Right lobe of liver (tissue), 6 donors: ENCODE measurements at regions not wholly inside any gene's neighbourhood (a gene's known extent, or its start where the extent isn't known, plus 50 kb on each side); places are given as distances from the start of the nearest gene placed in this dataset.

ENCODE experiments used
- ATAC-seq, 4 donors: fragments of 200-7000 bp; cut with Tn5 transposase; one replicate each; pipeline ENCODE4 v1.9.1; 2020; ENCODE audit warnings: mild to moderate bottlenecking in 4 of 4, moderate library complexity in 4 of 4
- DNase-seq, 3 donors: peaks; one replicate each; pipeline ENCODE4 v3.0.0-alpha.2; 2020
- H3K27ac ChIP-seq, 3 donors: fragments of 200-600 bp; one replicate each; pipeline ENCODE4 v1.8.0; 2022
- H3K27me3 ChIP-seq, 2 donors: fragments of 200-600 bp; one replicate each; pipeline ENCODE4 v1.8.0; 2022
- H3K36me3 ChIP-seq, 4 donors: fragments of 200-600 bp; sonication (generic) in 1 of 4; one replicate each; pipeline versions ENCODE4 v1.5.1 to v1.8.0; 2017 to 2022; ENCODE audit warnings: control low read depth in 1 of 4
- H3K4me1 ChIP-seq, 4 donors: fragments of 200-600 bp; sonication (generic) in 1 of 4; one replicate each; pipeline versions ENCODE4 v1.5.1 to v1.8.0; 2017 to 2022; ENCODE audit warnings: control low read depth in 1 of 4
- H3K4me3 ChIP-seq, 3 donors: fragments of 200-600 bp; one replicate each; pipeline ENCODE4 v1.8.0; 2022
- H3K9me3 ChIP-seq, 4 donors: fragments of 200-600 bp; sonication (generic) in 1 of 4; one replicate each; pipeline versions ENCODE4 v1.5.1 to v1.8.0; 2017 to 2022; ENCODE audit warnings: control low read depth in 1 of 4
- POLR2A ChIP-seq: fragments of 450-650 bp; IDR thresholded peaks from one replicate; pipeline ENCODE4 v1.6.1; 2017; ENCODE audit warnings: antibody characterized with exemption, mild to moderate bottlenecking
- WGBS: methylation state at CpG from one replicate; pipeline ENCODE4 v1.1.6; 2018; ENCODE audit warnings: low coverage, low lambda C conversion rate; ENCODE audit not compliant: insufficient coverage; ENCODE audit errors: missing lambda C conversion rate; 5-methylcytosine and 5-hydroxymethylcytosine counted together
- intact Hi-C, 2 donors: fragments of 100-400 bp; cut with DNase I; formaldehyde crosslinking; loops; one replicate each; pipeline versions ENCODE4 v1.11.2 to v1.14.1; 2022
- TF ChIP-seq, protein P1 (sequence below), 4 donors: fragments of 200-600 bp in 3 of 4; fragments of 450-650 bp in 1 of 4; IDR thresholded peaks; one replicate each; pipeline versions ENCODE4 v1.5.1 to v1.8.0; 2016 to 2022; ENCODE audit warnings: antibody characterized with exemption in 4 of 4, mild to moderate bottlenecking in 2 of 4
- donor health status: DM: no; HTN: yes; CAD: no.
- donor health status: DM: no; HTN: no; CAD: no.
- donor health status: DM: no; HTN: no; CAD: no.
- donor health status: DM: no; HTN: yes; CAD: no.
- donor health status: DM: no; HTN: yes; CAD: no.

DNA sequence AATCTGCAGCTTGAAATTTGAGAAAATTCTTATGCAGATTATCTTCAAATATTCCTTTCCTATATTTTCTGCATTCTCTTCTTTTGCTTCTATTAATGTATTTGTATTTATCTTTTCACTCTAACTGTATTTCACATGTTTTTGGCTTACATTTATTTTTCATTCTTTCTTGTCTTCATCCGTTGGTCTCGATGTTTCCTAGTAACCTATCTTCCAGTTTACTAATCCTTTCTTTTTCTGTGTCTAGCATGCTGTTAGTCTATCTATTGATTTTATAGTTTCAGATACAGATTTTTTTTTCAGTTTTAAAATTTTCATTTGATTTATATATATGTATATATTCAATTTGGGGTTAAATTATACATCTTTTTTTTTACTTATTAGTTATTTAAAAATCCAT lies 556.2 kb downstream of the RFPL4B start:
- no peak overlapping the region for H3K4me3 ChIP-seq
- 80% methylated on average over 2 of the region's 2 CpGs for WGBS
- H3K9me3 ChIP-seq, result no peaks in the 10 kb centered on the region
- intact Hi-C loops, result no loop called here
- TF ChIP-seq POLR2A, result no peak
- TF ChIP-seq, protein P1, sequence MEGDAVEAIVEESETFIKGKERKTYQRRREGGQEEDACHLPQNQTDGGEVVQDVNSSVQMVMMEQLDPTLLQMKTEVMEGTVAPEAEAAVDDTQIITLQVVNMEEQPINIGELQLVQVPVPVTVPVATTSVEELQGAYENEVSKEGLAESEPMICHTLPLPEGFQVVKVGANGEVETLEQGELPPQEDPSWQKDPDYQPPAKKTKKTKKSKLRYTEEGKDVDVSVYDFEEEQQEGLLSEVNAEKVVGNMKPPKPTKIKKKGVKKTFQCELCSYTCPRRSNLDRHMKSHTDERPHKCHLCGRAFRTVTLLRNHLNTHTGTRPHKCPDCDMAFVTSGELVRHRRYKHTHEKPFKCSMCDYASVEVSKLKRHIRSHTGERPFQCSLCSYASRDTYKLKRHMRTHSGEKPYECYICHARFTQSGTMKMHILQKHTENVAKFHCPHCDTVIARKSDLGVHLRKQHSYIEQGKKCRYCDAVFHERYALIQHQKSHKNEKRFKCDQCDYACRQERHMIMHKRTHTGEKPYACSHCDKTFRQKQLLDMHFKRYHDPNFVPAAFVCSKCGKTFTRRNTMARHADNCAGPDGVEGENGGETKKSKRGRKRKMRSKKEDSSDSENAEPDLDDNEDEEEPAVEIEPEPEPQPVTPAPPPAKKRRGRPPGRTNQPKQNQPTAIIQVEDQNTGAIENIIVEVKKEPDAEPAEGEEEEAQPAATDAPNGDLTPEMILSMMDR (IDR thresholded peaks at IDR 0.05), result no peak
- DNase-seq (no peak), ATAC-seq (no peak)
- no peaks in the 10 kb centered on the region for H3K36me3 ChIP-seq
- H3K27me3 ChIP-seq, result no peaks in the 10 kb centered on the region
- no peaks in the 10 kb centered on the region for H3K4me1 ChIP-seq
- no peak overlapping the region for H3K27ac ChIP-seq

DNA sequence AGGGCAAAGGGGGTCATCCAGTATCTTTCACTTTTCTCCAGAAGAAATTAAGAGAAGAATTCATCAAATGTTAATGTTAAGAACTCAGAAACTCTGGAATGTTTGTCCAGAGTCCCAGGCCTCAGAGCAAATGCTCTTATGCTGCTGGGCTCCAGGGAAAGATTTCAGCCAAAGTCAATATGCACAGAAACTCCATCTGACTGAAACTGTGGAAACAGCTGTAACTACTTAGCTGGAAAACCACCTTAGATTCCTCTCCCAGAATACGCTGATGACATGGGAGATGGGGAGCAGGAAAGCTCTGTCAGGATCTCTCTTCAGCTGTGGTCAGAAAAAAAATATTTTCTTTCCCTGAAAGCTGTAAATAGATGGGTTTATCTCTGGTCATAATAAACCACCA lies 559.6 kb downstream of the RFPL4B start:
- 55% methylated on average over 1 of the region's 1 CpG for WGBS
- H3K27ac ChIP-seq, result no peak overlapping the region

DNA sequence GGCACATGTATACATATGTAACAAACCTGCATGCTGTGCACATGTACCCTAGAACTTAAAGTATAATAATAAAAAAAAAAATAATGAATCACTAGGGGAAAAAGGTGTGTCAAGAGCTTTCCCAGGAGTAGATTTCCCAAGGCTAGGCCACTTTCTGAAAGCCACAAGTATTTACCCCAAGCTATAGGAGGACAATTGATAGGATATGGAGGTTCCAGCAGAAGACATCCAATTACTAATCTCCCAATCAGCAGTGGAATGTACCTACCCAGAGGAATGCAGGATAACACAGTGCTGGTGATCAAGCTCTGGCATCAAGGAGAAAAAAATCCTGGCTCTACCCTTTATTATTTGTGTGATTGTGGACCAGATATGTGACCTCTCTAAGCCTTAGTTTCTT lies 562.7 kb downstream of the RFPL4B start:
- no peaks in the 10 kb centered on the region for H3K27me3 ChIP-seq
- H3K36me3 ChIP-seq, result no peaks in the 10 kb centered on the region
- DNase-seq, result no peak
- no peak for ATAC-seq
- no peak overlapping the region for H3K27ac ChIP-seq
- H3K4me3 ChIP-seq, result no peak overlapping the region
- no peak for TF ChIP-seq POLR2A
- TF ChIP-seq, protein P1 (IDR thresholded peaks at IDR 0.05), result no peak
- H3K9me3 ChIP-seq, result no peaks in the 10 kb centered on the region
- H3K4me1 ChIP-seq, result no peaks in the 10 kb centered on the region
- intact Hi-C loops, result no loop called here

More for the DNA sequence above, 559.6 kb downstream of the RFPL4B start:
- intact Hi-C loops, result no loop called here
- no peak for TF ChIP-seq POLR2A
- TF ChIP-seq, protein P1 (IDR thresholded peaks at IDR 0.05), result no peak
- no peak for DNase-seq
- Histone ChIP-seq H3K4me3 (no peak overlapping the region), H3K9me3 (no peaks in the 10 kb centered on the region), H3K36me3 (no peaks in the 10 kb centered on the region), H3K27me3 (no peaks in the 10 kb centered on the region), H3K4me1 (no peaks in the 10 kb centered on the region)
- no peak for ATAC-seq

DNA sequence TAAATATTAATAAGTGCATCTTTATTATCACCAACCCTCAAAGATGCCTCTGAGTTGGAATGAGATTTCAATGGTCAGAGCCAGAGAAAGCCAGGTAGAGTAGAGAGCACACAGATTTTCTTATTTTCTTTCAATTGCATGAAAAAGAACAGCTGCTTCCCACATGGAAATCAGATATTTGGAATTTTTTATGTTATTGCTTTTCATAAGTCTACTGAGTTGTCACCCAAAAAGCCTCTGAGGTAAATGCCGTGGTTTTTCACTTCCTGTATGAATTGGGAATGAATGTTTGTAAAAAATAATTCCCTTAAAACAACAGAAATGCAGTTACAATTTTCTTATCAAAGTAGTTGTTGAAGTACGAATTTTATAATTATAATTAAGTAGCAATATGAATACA lies 563.1 kb downstream of the RFPL4B start:
- H3K27ac ChIP-seq, result no peak overlapping the region
- no peak for TF ChIP-seq POLR2A
- TF ChIP-seq, protein P1 (IDR thresholded peaks at IDR 0.05), result no peak
- ATAC-seq (no peak), DNase-seq (no peak)
- no peaks in the 10 kb centered on the region for H3K36me3 ChIP-seq
- H3K27me3 ChIP-seq, result no peaks in the 10 kb centered on the region
- no peaks in the 10 kb centered on the region for H3K9me3 ChIP-seq
- no peaks in the 10 kb centered on the region for H3K4me1 ChIP-seq
- intact Hi-C loops, result no loop called here
- no peak overlapping the region for H3K4me3 ChIP-seq
- WGBS, result 18% methylated on average over 2 of the region's 2 CpGs

DNA sequence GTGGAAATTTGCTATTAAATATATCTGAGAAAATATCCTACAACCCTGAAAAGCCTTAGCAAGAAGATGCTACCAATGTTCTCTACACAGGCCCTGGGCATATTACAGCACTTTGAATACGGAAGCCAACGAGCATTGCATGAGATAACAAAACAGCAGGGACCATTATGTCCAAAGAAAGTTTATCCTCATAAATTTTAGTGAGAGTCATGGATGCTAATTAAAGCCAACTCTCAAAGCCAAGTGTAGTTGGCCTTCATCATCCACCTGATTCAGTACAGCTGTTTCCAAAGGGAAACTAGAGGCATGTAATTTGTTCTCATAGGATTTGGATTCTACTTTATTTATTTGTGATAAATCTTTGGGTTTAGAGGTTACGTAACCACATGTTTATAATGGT lies 564.8 kb downstream of the RFPL4B start:
- Histone ChIP-seq H3K9me3 (no peaks in the 10 kb centered on the region), H3K4me3 (no peak overlapping the region), H3K27me3 (no peaks in the 10 kb centered on the region), H3K36me3 (no peaks in the 10 kb centered on the region), H3K4me1 (no peaks in the 10 kb centered on the region), H3K27ac (no peak overlapping the region)
- whole genome bisulfite sequencing, result 55% methylated on average over 3 of the region's 3 CpGs
- TF ChIP-seq POLR2A, result no peak
- TF ChIP-seq, protein P1 (IDR thresholded peaks at IDR 0.05), result no peak
- intact Hi-C loops, result no loop called here
- ATAC-seq, result no peak
- no peak for DNase-seq
